ENCODE measurements at regions not wholly inside any gene's neighbourhood (a gene's known extent, or its start where the extent isn't known, plus 50 kb on each side); places are given as distances from the start of the nearest gene placed in this dataset.

DNA sequence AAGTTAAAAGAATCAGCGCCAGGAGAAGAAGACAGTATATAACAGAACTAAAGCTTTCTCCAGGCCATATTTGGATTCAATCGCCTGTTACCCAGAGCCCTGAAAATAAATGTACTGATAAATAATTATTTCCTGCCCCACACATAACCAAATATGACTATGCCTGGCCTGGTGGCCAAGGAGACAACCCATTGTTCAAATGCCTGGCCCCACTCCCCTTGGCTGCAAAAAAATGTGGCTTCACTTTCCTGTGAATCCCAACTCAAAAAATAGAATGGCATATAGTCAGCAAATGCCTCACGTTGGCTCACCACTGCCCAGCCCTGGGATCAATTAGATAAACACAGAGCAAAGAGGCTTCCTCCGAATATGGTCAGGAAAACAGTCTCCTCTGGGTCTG, 472.1 kb downstream of the BCL11B start:
- TF ChIP-seq, protein P1, sequence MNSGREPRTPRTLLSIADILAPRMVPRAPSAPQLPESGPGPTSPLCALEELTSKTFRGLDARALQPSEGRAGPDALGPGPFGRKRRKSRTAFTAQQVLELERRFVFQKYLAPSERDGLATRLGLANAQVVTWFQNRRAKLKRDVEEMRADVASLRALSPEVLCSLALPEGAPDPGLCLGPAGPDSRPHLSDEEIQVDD (CRISPR knock-in tag; IDR thresholded peaks at IDR 0.05; ENCODE audit: borderline replicate concordance), result no peak
- TF ChIP-seq, protein P2, sequence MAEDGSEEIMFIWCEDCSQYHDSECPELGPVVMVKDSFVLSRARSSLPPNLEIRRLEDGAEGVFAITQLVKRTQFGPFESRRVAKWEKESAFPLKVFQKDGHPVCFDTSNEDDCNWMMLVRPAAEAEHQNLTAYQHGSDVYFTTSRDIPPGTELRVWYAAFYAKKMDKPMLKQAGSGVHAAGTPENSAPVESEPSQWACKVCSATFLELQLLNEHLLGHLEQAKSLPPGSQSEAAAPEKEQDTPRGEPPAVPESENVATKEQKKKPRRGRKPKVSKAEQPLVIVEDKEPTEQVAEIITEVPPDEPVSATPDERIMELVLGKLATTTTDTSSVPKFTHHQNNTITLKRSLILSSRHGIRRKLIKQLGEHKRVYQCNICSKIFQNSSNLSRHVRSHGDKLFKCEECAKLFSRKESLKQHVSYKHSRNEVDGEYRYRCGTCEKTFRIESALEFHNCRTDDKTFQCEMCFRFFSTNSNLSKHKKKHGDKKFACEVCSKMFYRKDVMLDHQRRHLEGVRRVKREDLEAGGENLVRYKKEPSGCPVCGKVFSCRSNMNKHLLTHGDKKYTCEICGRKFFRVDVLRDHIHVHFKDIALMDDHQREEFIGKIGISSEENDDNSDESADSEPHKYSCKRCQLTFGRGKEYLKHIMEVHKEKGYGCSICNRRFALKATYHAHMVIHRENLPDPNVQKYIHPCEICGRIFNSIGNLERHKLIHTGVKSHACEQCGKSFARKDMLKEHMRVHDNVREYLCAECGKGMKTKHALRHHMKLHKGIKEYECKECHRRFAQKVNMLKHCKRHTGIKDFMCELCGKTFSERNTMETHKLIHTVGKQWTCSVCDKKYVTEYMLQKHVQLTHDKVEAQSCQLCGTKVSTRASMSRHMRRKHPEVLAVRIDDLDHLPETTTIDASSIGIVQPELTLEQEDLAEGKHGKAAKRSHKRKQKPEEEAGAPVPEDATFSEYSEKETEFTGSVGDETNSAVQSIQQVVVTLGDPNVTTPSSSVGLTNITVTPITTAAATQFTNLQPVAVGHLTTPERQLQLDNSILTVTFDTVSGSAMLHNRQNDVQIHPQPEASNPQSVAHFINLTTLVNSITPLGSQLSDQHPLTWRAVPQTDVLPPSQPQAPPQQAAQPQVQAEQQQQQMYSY (CRISPR knock-in tag; IDR thresholded peaks at IDR 0.05), result no peak
- TF ChIP-seq TAF15 (IDR thresholded peaks at IDR 0.05; ENCODE audit: low read depth, low read length, poor library complexity, severe bottlenecking), result no peak
- TF ChIP-seq EP300 (IDR thresholded peaks at IDR 0.05; ENCODE audit: low read depth in 2 of 2, low read length in 2 of 2), result no peak
- TF ChIP-seq EP300 (CRISPR knock-in tag; IDR thresholded peaks at IDR 0.05; ENCODE audit: borderline replicate concordance), result no peak
- TF ChIP-seq CENPX (CRISPR knock-in tag; IDR thresholded peaks at IDR 0.05), result no peak
- TF ChIP-seq, protein P3, sequence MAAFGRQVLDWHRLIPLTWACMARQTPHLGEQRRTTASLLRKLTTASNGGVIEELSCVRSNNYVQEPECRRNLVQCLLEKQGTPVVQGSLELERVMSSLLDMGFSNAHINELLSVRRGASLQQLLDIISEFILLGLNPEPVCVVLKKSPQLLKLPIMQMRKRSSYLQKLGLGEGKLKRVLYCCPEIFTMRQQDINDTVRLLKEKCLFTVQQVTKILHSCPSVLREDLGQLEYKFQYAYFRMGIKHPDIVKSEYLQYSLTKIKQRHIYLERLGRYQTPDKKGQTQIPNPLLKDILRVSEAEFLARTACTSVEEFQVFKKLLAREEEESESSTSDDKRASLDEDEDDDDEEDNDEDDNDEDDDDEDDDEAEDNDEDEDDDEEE (CRISPR knock-in tag; IDR thresholded peaks at IDR 0.05), result no peak
- TF ChIP-seq, protein P4, sequence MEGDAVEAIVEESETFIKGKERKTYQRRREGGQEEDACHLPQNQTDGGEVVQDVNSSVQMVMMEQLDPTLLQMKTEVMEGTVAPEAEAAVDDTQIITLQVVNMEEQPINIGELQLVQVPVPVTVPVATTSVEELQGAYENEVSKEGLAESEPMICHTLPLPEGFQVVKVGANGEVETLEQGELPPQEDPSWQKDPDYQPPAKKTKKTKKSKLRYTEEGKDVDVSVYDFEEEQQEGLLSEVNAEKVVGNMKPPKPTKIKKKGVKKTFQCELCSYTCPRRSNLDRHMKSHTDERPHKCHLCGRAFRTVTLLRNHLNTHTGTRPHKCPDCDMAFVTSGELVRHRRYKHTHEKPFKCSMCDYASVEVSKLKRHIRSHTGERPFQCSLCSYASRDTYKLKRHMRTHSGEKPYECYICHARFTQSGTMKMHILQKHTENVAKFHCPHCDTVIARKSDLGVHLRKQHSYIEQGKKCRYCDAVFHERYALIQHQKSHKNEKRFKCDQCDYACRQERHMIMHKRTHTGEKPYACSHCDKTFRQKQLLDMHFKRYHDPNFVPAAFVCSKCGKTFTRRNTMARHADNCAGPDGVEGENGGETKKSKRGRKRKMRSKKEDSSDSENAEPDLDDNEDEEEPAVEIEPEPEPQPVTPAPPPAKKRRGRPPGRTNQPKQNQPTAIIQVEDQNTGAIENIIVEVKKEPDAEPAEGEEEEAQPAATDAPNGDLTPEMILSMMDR (CRISPR knock-in tag; IDR thresholded peaks at IDR 0.05), result no peak

All from HepG2 (cell line).